SK-N-MC (cell line): ENCODE measurements at regions not wholly inside any gene's neighbourhood (a gene's known extent, or its start where the extent isn't known, plus 50 kb on each side); places are given as distances from the start of the nearest gene placed in this dataset.

Source experiments
- DNase-seq: peaks from one replicate; pipeline ENCODE4 v3.0.0-alpha.2; 2011; ENCODE audit warnings: low read depth, low spot score
- H3K27ac ChIP-seq: fragments of 200-600 bp; sonication (generic); 2 replicates; pipeline ENCODE4 v1.5.1; 2016; ENCODE audit warnings: mixed run types
- H3K36me3 ChIP-seq: fragments of 200-600 bp; sonication (generic); 2 replicates; pipeline ENCODE4 v1.6.1; 2017; ENCODE audit warnings: antibody characterized with exemption, low read length, mixed read lengths; ENCODE audit not compliant: insufficient read depth
- H3K4me3 ChIP-seq: fragments of 200-600 bp; sonication (generic); 2 replicates; pipeline ENCODE4 v1.5.1; 2016
- H3K9ac ChIP-seq: fragments of 200-600 bp; sonication (generic); 2 replicates; pipeline ENCODE4 v1.8.0; 2017; ENCODE audit warnings: mixed run types, mixed read lengths; ENCODE audit not compliant: insufficient read length
- H3K9me3 ChIP-seq: fragments of 200-600 bp; sonication (generic); 2 replicates; pipeline ENCODE4 v1.6.1; 2017; ENCODE audit warnings: low read depth, mild to moderate bottlenecking, antibody characterized with exemption, low read length, moderate library complexity, mixed read lengths
- EZH2 ChIP-seq: fragments of 200-600 bp; sonication (generic); IDR thresholded peaks from one replicate; pipeline ENCODE4 v1.6.1; 2017; ENCODE audit warnings: antibody characterized with exemption
- FOXP2 ChIP-seq: optimal IDR thresholded peaks from 2 replicates; pipeline ENCODE3; 2011; ENCODE audit warnings: mild to moderate bottlenecking, moderate library complexity; ENCODE audit not compliant: insufficient read depth; ENCODE audit errors: extremely low read length, control extremely low read depth
- POLR2AphosphoS5 ChIP-seq: IDR thresholded peaks from 2 replicates; pipeline ENCODE4 v1.6.1; 2012; ENCODE audit warnings: mild to moderate bottlenecking, low read depth, low read length, borderline replicate concordance

GRCh38 chr18:65039578-65039977 is 711.2 kb upstream of the CDH7 start:
- DNase-seq = no peak
- H3K9ac ChIP-seq = no peak overlapping the region
- no peaks in the 10 kb centered on the region for H3K9me3 ChIP-seq
- no peak overlapping the region for H3K4me3 ChIP-seq
- TF ChIP-seq FOXP2 (no peak), EZH2 (no peak), POLR2AphosphoS5 (no peak)
- no peak overlapping the region for H3K27ac ChIP-seq
- H3K36me3 ChIP-seq = no peaks in the 10 kb centered on the region

- no peak for DNase-seq
- no peak overlapping the region for H3K27ac ChIP-seq
- TF ChIP-seq POLR2AphosphoS5 = no peak; the same call in 1 of the 2 replicates
- TF ChIP-seq FOXP2 = no peak
- no peak for TF ChIP-seq EZH2
- no peak overlapping the region for H3K9ac ChIP-seq
- no peaks in the 10 kb centered on the region for H3K36me3 ChIP-seq
- 0 out of 2 replicates have a peak overlapping the region, but pooled peaks have one; percentile 40 for H3K4me3 ChIP-seq
- H3K9me3 ChIP-seq = no peaks in the 10 kb centered on the region
Measured at GRCh38 chr18:65035701-65036100, 715.1 kb upstream of the CDH7 start.

- Histone ChIP-seq H3K27ac (no peak overlapping the region), H3K9ac (no peak overlapping the region), H3K36me3 (no peaks in the 10 kb centered on the region), H3K4me3 (no peak overlapping the region), H3K9me3 (no peaks in the 10 kb centered on the region; the same call in 1 of the 2 replicates)
- DNase-seq = no peak
- TF ChIP-seq FOXP2 (no peak), POLR2AphosphoS5 (no peak), EZH2 (no peak)
Measured at GRCh38 chr18:65025756-65026155, 725.1 kb upstream of the CDH7 start.

GRCh38 chr18:65021021-65021420 is 729.8 kb upstream of the CDH7 start:
- no peak overlapping the region for H3K9ac ChIP-seq
- H3K9me3 ChIP-seq = no peaks in the 10 kb centered on the region; the same call in 1 of the 2 replicates
- no peak overlapping the region for H3K27ac ChIP-seq
- DNase-seq = no peak
- no peaks in the 10 kb centered on the region for H3K36me3 ChIP-seq
- H3K4me3 ChIP-seq = no peak overlapping the region
- no peak for TF ChIP-seq EZH2
- no peak for TF ChIP-seq POLR2AphosphoS5
- no peak for TF ChIP-seq FOXP2

GRCh38 chr18:65018184-65018583 is 732.6 kb upstream of the CDH7 start:
- H3K36me3 ChIP-seq = no peaks in the 10 kb centered on the region
- no peak for DNase-seq
- TF ChIP-seq EZH2 = no peak
- no peak for TF ChIP-seq POLR2AphosphoS5
- TF ChIP-seq FOXP2 = no peak
- H3K27ac ChIP-seq = no peak overlapping the region
- no peaks in the 10 kb centered on the region for H3K9me3 ChIP-seq
- H3K4me3 ChIP-seq = no peak overlapping the region
- no peak overlapping the region for H3K9ac ChIP-seq

GRCh38 chr18:65017372-65017760 is 733.4 kb upstream of the CDH7 start:
- H3K36me3 ChIP-seq = no peaks in the 10 kb centered on the region

GRCh38 chr18:65016631-65017371 is 734.0 kb upstream of the CDH7 start:
- Histone ChIP-seq H3K4me3 (no peak overlapping the region), H3K9me3 (no peaks in the 10 kb centered on the region), H3K36me3 (no peaks in the 10 kb centered on the region), H3K9ac (no peak overlapping the region), H3K27ac (no peak overlapping the region)
- TF ChIP-seq FOXP2 = no peak
- TF ChIP-seq POLR2AphosphoS5 = no peak
- TF ChIP-seq EZH2 = no peak
- DNase-seq = no peak

More at GRCh38 chr18:65017372-65017760, 733.4 kb upstream of the CDH7 start:
- Histone ChIP-seq H3K4me3 (no peak overlapping the region), H3K9me3 (no peaks in the 10 kb centered on the region), H3K9ac (no peak overlapping the region), H3K27ac (no peak overlapping the region)
- TF ChIP-seq EZH2 (no peak), POLR2AphosphoS5 (no peak), FOXP2 (no peak)
- DNase-seq = no peak

GRCh38 chr18:64994370-64994769 is 756.4 kb upstream of the CDH7 start:
- Histone ChIP-seq H3K27ac (no peak overlapping the region), H3K9me3 (no peaks in the 10 kb centered on the region), H3K36me3 (no peaks in the 10 kb centered on the region), H3K9ac (no peak overlapping the region), H3K4me3 (no peak overlapping the region)
- no peak for DNase-seq
- TF ChIP-seq FOXP2 (no peak), POLR2AphosphoS5 (no peak), EZH2 (no peak)

- H3K36me3 ChIP-seq = no peaks in the 10 kb centered on the region
- TF ChIP-seq FOXP2 = no peak
- no peak for TF ChIP-seq POLR2AphosphoS5
- no peak for TF ChIP-seq EZH2
- no peak for DNase-seq
- H3K9me3 ChIP-seq = no peaks in the 10 kb centered on the region
- H3K27ac ChIP-seq = no peak overlapping the region
- H3K4me3 ChIP-seq = no peak overlapping the region
- H3K9ac ChIP-seq = no peak overlapping the region
Measured at GRCh38 chr18:64993695-64994094, 757.1 kb upstream of the CDH7 start.
